GM21447 (cell line): ENCODE measurements at regions not wholly inside any gene's neighbourhood (a gene's known extent, or its start where the extent isn't known, plus 50 kb on each side); places are given as distances from the start of the nearest gene placed in this dataset.
"Not testable (repeated sequence)": the region's sequence is repeated elsewhere in the genome, so short reads cannot be mapped to it uniquely, and the experiment has no call there.

Source experiments
- ATAC-seq: cut with Tn5 transposase; IDR thresholded peaks from one replicate; pipeline ENCODE4 v1.9.1; 2021; ENCODE audit not compliant: unreplicated experiment

GRCh38 chr5:67605730-67606585 is 409.4 kb upstream of the CD180 start:
- no peak for ATAC-seq

DNA sequence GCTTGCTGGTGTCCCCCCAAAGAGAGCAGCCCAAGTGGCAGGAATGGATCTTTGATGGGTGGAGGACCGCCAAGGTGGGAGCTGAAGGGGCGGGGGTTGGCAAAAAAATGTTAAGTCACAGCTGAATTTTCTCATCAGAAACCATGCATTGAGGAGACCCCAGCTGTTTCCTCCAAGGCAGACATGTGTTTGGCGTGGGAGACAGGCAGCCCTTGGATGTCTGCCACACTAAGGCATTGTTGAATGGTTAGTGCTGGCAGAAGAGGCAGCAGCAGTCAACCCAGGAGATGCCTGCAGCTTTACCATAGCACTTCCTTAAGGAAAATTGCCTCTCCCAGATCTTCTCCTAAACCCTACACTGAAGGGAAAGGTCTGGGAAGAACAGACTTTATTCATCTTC is 394.9 kb upstream of the CD180 start:
- ATAC-seq: no peak

DNA sequence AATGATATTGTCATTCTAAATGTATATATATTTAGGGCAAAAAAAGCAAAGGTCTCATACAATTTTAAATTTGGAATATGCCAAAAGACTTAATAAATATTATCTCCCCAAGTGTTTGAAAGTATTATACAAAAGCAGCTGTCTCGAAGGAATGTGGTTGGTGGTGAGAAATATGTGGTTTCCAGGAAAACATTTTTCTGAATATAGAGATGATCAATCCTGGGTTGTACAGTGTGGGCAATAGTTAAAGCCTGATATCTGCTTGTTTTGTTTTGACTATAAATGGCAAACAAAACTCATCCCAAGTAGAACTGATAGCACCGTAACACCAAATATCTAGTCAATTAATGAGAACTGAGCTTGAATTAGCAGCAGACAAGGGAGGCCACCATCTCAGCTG is 391.8 kb upstream of the CD180 start:
- no peak for ATAC-seq

DNA sequence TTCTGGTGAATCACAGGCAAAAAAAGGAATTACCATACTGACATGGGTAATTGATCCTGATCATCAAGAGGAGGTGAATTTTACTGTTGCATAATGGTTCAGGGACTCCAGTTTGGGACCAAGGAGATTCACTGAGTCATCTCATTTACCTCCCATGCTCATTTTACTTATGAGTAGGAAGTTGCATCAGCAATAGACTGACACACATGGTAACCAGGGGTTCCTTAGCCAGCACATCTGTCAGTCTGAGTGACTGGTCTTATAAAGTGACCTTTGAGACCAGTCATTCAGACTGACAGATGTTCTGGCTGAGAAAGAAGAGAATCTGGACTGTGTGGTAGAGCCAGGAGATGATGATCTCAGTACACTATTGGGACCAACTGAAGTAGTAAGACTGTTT is 384.6 kb upstream of the CD180 start:
- ATAC-seq: no peak

GRCh38 chr5:67578011-67578410 is 381.4 kb upstream of the CD180 start:
- no peak for ATAC-seq

DNA sequence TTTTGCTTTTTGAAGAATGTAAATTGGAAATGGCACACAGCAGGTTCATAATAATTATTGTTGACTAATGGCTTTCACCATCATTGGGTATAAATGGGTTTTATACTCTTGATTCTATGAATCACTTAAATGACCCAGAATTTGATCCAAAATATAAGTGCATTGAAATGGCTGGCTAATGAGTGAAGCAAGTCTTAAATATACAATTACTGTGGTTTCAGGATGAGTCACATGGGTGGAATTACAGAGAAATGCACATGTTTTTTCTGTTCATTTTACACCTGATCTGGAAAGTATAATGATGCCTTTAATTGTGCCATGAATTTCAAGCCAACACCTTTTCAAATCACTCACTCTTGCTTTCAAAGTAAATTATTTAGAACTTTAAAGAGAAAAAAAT is 380.8 kb upstream of the CD180 start:
- ATAC-seq: no peak

GRCh38 chr5:67576112-67576511 is 379.5 kb upstream of the CD180 start:
- no peak for ATAC-seq

- no peak for ATAC-seq
Observed at GRCh38 chr5:67575087-67575486, 378.5 kb upstream of the CD180 start.

DNA sequence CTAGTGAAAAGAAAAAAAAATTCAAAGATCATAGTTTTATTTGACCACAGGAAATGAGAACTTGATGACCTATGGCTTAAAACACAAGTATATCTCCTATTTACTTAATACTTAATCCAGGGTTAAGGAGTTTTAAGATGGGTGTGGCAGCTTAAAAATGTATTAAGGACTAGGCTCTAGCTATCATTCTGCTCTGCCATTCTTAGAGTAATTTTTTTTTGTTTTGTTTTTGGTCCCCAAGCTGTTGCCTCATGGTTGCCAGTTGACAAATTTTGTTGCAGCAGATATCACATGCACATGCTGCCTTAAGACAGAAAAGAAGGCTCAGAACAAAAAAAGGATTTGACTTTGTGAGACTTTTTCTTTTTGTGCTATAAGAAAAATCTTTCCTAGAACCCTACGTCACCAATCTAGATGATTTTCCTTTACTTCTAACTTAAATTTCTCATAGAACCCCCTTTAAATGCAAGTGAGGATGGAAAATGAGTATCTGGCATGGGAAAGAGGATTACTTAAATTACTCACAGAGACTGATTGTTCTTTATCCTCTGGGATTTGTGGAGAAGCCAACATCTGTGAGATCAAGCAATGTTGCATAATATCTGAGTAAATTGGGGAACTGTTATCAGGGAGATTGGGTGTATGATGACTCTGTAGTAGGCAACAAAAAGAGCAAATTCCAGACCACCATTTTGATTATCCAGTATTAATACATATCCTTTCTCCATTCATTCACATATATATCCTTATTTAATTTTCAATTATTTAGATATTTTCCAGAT is 364.7 kb upstream of the CD180 start:
- ATAC-seq: no peak

DNA sequence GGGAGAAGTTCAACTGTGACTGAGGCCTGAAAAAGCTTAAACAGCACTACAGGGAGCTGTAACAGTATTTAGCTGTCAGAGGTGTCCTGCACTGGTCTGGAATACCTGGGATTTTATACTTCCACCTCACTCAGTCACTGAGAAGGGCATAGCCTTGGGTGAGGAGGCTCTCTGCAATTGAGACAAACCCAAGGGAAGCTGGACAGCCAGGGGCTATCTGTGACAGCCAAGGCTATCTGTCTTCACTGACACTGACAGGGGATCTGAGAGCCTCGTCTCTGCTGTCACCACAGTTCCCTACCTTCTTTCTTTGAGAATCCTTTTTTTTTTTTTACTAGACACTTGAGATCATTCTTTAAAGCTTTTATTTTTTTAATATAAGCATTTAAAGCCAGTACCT is 356.2 kb upstream of the CD180 start:
- ATAC-seq: no peak

- no peak for ATAC-seq
Observed at GRCh38 chr5:67549947-67550346, 353.3 kb upstream of the CD180 start.

DNA sequence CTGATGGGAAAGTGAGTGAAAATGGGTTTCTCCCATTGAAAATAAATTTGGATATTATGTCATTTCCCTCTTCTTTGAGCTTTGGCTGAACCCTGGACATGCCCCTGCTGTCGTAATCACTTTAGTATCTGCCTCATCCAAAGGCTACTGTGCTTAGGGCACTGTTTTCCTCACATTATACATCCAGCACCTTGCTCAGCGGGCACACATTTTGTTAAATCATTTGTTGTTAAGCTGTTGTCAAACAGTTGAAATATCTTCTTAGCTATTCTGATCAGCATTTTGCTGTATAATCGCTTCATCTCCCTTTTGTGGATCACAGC is 352.7 kb upstream of the CD180 start:
- ATAC-seq: no peak

- no peak for ATAC-seq
Observed at GRCh38 chr5:67548520-67549295, 352.1 kb upstream of the CD180 start.

DNA sequence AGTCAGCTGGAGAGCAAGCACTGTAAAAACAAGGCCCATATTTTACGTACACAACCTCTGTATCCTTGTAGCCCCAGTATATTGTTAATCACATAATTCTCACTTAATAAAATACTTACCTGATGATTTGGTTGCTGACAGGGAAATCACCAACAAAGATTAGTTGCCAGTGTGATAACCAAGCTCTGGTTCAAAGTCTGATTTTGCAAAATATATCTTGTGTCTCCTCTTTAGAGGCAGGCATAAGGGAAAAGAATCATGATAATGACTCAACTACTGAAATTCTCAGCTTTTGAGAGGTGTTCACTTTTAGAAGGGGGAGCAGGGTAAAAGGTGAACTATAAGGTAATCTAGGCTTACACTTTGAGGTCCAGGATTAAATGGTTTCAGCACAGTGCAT is 351.1 kb upstream of the CD180 start:
- no peak for ATAC-seq

DNA sequence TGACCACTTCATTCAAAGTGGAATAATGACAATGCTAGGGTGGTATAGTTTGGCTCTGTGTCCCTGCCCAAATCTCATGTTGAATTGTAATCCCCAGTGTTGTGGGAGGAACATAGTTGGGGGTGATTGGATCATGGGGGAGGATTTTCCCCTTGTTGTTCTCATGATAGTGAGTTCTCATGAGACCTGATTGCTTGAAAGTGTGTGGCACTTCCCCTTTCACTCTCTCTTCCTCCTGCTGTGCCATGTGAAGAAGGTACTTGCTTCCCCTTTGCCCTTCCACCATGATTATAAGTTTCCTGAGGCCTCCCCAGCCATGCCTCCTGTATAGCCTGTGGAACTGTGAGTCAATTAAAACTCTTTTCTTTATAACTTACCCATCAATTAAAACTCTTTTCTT is 348.3 kb upstream of the CD180 start:
- ATAC-seq: not testable (repeated sequence)

DNA sequence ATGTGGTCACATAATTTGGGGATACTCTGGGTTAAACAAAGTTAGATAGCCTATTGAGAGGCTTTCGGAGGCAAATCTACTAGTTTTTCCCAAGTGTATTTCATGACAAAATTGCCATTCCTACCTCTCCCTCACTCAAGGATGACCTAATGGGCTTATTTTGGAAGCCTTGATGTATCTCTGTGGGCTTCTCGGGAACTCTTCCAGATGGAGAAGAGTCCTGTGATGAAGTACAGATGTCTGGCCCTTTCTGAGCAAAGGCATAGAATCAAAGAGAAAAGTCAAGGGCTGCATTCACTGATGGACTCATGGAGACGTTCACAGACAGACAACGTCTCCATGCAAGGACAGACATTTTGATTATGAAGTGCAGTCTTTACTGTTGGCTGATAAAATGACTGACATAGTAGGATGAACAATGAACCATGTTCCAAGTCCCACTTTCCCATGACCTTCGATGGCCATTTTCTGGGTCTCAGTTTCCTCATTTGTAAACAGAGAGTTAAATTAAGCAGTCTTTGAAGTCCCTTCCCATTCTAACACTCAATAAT is 347.2 kb upstream of the CD180 start:
- no peak for ATAC-seq

GRCh38 chr5:67542479-67542878 is 345.9 kb upstream of the CD180 start:
- ATAC-seq: no peak

- ATAC-seq: no peak
Observed at GRCh38 chr5:67541875-67542274, 345.3 kb upstream of the CD180 start.

DNA sequence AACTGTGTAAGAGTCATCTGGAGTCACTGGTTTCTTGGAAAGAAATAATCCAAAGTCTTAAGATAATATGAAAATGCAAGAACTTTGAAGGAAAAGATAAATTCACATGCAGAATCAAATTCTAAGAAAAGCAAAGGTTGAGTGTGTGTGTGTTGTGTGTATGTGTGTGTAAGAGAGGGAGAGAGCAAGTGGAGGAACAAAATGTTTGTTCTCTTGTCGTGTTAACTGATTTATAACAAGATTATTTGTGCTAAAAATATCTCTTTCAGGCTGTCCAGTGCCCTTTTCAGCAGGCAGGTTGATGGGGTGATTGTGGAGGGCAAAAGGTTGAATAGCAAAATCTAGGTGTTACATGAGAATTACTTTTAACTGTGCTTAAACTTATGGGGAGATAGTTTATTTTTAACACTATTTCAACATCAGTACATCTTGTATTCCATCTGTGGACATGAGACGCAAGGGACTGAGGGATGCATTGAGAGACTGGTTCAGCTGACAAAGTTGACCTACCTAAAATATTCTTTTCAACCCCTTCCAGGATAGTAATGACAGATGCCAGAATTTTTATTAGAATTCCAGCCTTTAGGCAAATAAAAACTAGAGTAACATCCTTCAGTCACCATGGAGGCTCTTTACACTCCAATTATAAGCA is 342.4 kb upstream of the CD180 start:
- no peak for ATAC-seq

- no peak for ATAC-seq
Observed at GRCh38 chr5:67537439-67538148, 341.0 kb upstream of the CD180 start.
